Neural cell (in vitro differentiated cells): ENCODE measurements at regions not wholly inside any gene's neighbourhood (a gene's known extent, or its start where the extent isn't known, plus 50 kb on each side); places are given as distances from the start of the nearest gene placed in this dataset.
A peak's percentile ranks its signal among the peaks of the same experiment; 100 is the strongest.

ENCODE experiments used
- CTCF ChIP-seq: fragments of 450-650 bp; IDR thresholded peaks from 2 replicates; pipeline ENCODE4 v1.5.1; 2014; ENCODE audit warnings: antibody characterized with exemption, mild to moderate bottlenecking, moderate library complexity; ENCODE audit not compliant: poor library complexity, severe bottlenecking
- EZH2 ChIP-seq: fragments of 200-600, 300-800 bp; shearing (Covaris generic), sonication (generic); IDR thresholded peaks from 2 replicates; pipeline ENCODE4 v1.6.1; 2014; ENCODE audit warnings: antibody characterized with exemption, low read length, borderline replicate concordance, mild to moderate bottlenecking; ENCODE audit not compliant: insufficient read depth, poor library complexity, severe bottlenecking
- RAD21 ChIP-seq: fragments of 450-650 bp; conservative IDR thresholded peaks from 2 replicates; pipeline ENCODE4 v1.6.1; 2014; ENCODE audit warnings: antibody characterized with exemption, mild to moderate bottlenecking, moderate library complexity

GRCh38 chr12:91361864-91362263 is 179.2 kb upstream of the DCN start:
- TF ChIP-seq CTCF = peak; percentile 77
- peak; percentile 83 for TF ChIP-seq RAD21
- TF ChIP-seq EZH2 = no peak
